DMS114 treated with DMSO at 0.1 percent for 48 hours (cell line): ENCODE measurements at regions not wholly inside any gene's neighbourhood (a gene's known extent, or its start where the extent isn't known, plus 50 kb on each side); places are given as distances from the start of the nearest gene placed in this dataset.

Experiments
- DNase-seq: peaks from one replicate; lab custom pipeline; 2025; ENCODE audit not compliant: unreplicated experiment; lab: John Stamatoyannopoulos, UW

DNA sequence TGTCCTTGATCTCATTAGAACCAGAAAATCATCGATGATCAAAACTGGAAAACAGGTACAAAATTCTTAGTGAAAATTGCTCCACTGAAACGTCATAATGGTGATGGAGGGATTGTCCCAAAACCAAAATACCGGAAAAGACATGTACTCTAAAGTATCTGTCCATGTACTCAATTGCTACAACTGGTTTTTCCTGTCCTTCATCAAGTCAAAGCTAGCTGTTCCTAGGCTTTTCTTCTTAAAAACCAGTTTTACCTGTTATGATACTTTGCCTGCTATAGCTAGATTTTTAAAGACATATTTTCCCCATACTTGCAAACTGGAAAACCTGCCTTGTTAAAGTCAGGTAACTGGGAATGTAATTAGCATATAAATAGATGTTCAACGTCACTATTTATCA, 50.5 kb upstream of the LRRC1 start:
- no peak for DNase-seq

DNA sequence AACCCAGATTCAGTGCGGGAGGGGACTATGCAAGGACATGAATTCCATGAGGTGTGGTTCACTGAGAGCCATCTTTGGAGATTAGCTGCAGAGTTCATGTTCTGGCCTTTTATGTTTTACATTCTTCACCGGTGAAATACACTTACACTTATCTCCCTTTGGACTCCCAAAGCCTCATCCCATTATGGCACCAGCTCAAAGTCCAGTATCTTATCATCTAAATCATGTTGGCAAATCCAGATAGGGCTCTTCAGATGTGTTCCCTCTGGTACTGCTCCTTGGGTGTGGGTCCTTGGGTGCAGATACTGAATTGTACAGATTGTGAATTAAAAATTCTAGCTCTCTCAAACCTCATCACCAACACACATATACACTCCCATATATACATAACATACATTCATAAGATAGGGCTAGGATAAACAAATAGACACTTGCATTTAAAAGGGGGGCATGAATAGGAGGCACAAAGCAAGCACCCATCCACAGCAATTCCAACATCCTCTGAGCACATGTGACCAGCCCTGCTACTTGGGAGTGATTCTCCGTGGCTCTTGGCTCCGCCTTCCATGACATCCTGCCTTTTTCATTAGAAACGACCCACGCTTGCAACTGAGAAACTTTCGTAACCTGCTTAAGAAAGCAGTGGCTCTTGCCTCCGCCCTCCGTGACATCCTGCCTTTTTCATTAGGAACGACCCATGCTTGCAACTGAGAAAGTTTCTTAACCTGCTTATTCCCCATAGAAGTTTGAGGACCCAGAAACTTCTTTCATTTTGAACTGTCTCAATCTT, 53.6 kb upstream of the LRRC1 start:
- no peak for DNase-seq

DNA sequence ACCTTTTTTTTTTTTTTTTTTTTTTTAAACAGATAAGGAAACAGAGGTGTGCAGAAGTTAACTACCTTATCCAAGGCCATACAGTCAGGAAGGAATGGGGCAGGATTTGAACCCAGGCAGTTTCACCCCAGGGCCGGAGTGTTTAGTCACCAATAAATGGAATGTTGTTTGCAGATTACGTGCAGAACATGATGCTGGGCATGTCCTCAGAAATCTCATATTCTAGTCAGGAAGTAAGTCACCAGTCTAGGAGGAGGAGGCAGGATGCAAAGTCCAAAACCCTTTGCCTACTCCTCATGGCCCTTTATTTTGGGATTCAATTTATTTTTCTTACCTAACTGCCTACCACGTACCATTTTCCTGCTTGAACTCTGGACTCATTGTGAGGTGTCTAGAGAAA, 57.1 kb upstream of the LRRC1 start:
- no peak for DNase-seq

DNA sequence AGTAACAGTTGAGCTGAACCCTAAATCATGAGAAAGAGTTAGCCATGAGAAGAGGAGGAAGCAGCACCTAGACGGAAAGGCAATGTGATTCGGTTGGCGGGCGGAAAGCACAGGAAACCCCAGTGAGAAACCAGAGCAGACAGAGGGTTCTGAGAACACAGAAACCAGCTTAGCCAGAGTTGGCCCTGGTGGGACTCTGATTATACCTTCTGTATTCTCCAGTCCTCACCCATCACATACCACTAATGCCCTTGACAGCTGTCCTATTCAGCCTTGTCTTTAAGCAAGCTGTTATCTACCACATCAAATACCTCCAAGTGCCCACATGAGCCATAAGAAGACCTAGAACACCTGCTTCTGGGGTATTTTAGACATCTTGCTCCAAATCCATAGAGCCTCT, 58.9 kb upstream of the LRRC1 start:
- DNase-seq, result no peak

DNA sequence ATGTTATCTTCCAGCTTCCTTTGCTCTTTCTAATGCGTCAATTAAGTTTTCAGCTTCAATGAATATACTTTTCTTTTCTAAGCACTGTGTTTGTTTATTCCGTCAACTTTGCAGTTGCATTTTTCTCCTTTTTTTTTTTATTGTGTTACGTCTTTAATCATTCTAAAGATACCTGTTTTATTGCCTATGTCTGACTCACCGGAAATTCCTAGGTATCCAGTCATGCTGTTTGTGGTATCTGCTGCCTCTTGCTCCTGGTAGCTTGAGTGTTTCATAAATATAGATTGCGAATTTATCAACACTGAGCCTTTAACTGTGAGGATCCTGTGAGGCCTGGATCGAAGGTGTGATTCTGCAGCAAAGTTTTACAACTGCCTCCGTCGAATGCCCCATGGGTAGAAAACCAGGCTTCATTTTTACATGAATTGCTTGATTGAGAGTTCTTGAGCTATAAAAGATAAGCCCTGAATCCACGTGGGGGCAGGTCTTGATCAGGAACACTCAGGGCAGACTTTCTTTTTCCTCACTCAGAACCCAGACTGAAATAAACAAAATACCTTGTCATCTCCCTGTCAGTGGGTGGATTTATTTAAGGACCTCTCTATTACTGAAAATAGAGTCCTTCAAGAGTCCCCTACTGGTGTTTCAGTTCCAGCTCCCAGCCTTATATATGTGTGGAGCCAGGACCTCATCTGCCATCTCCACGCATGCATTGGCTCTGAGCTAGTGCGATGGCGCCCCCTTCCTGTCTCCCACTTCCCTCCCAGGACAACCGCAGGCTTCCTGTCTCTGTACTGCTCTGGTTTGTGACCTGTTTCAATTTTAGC, 60.1 kb upstream of the LRRC1 start:
- no peak for DNase-seq

DNA sequence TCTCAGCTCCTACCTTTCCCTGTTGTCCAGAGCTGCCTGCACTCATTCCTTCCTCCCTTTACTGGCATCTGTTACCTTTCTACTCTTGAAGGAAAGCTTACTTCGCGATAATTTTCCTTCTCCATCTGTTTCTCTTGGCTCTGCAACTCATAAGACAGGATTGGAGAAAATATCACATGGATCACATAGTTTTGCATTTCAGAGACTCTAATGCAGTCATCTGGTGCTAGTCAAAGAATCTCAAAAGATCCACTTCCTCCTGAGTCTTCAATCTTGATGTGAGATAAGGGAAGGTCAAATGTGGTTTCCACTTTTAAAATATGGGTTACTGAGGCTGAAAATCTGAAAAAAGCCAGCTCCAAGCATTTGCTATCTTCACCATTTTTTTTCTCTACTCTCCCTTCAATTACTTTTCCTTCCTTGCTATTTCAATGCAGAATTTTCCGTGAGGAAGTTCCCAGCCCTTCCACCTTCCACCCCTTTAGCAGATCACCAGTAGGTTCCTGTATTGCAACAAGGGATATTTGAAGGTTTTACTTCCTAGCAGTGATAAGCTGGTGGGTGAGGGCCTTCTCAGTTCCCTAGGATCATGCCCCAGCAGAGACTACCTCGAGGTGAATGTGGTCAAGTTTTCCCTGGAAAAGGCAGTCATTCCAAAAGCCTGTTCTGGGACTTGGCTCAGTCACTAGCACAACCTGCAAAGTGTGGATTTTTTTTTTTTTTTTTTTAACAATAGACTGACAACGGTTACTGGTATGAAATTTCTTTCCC, 62.8 kb upstream of the LRRC1 start:
- no peak for DNase-seq

DNA sequence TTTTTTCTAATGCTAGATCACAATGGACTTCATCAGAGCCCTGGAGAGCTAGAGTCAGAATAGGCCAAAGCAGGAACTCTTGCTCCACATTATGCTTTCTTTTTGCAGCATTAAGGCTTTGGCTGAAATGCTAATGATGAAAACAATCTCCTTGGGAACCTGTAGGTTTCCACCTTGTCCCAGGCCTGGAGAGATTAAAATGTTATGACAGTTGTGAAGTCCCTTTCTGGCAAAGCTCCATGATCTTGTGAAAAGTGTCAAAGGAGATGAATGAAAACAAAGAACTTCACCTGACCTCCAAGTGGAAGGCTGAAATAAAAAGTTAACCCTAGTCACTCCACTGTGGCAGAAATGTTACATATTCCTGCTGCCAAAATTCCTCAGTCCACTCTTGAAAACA, 64.0 kb upstream of the LRRC1 start:
- DNase-seq, result no peak

DNA sequence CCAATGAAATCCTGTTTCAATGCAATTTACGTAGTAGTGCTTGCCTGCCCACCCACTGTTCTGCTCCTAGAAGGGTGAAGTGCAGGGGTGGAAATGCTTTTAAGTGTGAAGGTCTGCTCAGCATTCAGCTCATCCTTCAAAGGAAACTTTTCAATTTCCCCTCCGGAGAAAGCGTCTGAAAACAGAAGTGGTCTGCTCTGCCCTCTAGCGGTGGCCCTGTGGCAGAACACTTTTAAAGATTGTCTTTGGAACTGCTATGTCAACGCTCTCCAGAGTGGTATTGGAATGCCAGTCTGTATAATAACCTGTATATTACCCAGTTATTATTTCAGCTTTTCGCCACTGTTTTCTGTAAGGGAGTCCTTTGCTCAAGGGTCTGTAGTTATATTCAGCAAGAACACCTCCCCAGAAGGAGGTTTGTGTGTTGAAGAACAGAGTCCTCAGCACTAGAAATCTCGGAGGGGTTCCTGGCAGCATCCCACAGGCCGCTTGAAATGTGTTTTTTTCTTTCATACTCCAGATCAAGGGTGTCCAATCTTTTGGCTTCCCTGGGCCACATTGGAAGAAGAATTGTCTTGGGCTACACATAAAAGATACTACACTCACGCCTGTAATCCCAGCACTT, 63.1 kb upstream of the KLHL31 start:
- peak; percentile 70 for DNase-seq

DNA sequence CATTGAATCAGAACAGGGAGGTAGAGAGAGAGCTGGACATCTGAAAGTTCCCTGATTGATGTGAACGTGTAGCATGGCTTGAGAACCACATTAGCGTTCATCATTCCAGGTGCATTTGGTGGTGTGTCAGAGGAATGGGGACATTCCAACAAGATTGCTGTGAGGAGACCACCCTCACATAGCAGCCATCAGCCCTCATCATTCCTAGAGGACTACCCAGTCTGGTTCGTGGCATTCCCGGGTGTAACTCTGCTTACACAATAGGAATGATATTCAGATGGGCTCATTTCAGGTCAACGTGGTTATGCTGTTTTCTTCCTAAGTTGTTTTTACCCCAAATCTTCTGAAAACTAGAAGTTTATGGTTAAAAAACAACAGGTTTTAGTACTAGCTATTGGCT, 62.2 kb upstream of the KLHL31 start:
- DNase-seq, result no peak

DNA sequence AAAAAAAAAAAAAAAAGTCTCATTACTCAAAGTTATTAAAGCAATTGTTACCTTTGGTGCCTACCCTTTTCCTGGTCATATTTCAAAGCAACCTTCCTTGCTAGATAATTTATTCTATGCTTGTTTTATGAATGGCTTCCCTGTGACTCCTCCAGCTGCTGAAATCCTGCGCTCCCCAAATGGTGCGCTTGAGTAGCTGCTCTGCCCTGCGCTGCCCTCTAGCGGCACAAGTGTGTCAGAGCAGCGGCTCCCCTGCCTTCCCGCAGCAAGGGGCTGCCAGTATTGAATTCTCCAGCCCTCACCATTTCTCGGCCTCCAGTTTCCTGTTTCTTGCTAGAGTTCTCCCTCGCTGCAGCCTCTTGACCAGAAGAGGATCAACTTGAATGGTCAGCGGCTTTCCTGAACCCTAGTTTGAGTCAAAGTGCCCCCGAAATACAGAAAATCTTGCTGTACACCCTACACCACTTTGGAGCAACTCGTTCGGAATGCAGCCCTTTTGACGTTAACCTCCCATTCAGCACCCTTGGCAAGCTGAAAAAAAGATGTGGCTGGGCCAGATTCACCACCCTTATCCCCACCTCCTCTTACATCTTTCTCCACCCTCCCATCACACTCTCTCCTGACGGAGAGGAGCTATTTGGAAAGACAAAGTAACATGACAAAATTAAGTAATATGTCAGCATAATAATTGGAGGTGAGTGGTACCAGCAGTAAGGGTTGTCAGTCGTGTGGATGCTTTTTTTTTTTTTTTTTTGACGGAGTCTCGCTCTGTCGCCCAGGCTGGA, 60.4 kb upstream of the KLHL31 start:
- peak; percentile 79 for DNase-seq

DNA sequence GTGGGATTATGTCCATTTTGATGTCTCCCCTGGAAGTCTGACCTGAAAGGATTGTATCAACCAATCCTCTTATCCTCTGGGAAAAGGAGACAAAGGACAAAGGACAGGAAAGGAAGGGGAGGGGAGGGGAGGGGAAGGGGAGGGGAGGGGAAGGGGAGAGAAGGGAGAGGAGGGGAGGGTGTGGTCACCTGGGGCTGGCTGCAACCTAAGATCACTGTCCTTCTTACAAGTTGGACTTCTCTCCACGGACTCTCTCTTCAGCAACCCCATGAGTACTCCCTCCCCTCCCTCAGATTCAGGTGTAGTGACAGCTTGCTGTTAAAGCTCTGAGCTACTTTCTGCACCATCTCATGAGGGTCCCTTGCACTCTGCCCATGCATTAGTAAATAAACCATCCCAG, 58.9 kb upstream of the KLHL31 start:
- no peak for DNase-seq

DNA sequence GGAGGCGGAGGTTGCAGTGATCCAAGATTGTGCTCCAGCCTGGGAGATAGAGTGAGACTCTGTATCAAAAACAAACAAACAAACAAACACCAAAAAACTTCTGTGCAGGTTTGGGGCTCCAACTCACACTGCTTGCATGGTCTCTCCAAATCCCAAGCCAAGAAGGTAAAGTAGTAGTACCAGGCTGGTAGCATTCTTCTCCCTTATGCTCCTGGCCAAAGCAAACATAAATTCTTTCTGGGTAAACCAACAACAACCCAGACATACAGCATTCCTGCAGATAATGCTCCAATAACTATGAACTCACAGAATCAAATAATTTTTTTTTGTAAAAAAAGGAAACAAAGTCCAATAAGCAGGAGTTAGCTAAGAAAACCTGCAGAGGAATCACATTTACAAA, 57.8 kb upstream of the KLHL31 start:
- DNase-seq, result no peak

DNA sequence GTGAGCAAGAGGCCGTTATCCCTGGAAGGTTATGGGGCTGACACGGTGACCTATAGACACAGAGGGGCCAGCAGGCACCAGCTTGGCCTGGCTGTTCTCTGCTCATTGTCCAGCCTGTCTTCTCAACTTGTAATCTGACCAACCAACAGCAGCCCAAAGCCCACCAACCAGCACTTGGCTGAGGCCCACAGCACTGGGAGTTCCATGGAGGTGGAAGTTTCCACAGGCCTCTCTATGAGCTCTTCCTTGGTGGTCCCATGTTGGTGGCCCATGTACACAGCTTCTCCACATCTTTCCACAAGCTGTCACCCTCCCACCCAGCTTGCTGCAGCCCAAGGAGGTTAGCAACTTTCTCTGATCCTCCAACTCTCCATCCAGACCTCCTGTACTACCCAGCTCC, 56.2 kb upstream of the KLHL31 start:
- no peak for DNase-seq

DNA sequence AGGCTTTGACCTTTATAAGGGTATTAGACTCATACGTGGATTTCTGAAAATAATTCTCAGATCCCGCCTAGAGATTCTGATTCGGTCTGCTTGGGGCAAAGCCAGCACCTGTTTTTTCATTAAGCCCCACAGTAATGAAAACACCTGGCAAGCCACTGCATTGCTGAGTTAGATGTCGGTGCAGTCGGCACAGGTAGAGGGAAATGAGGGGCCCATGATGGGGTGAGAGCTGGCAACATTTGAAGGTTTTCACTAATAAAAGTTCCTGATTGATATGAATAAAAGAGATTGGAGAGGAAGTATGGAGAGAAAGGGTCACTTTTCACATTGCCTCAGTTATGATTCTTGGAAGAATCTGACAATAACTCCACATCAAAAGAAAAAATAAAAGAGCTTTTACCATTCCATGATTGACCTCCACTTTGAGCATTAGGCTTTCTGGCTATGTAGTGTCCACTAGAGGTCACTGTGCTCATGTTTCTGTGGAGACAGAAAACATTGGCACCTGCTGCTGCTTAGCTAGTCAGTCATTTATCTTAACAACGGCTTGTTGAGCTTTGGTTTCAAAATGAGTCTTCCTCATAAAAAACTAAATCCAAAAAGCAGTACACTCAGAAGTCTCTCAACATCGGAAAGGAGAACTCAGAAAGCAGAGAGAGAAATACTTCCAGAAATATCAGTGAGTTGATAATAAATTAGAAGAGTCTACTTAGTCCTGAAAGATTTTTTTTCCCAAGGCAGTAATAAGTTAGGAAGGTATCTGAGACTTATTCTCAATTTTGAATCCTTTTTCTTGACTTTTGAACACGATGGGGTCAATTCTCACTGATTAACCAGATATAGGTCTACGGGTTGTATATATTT, 53.3 kb upstream of the KLHL31 start:
- peak; percentile 73 for DNase-seq

DNA sequence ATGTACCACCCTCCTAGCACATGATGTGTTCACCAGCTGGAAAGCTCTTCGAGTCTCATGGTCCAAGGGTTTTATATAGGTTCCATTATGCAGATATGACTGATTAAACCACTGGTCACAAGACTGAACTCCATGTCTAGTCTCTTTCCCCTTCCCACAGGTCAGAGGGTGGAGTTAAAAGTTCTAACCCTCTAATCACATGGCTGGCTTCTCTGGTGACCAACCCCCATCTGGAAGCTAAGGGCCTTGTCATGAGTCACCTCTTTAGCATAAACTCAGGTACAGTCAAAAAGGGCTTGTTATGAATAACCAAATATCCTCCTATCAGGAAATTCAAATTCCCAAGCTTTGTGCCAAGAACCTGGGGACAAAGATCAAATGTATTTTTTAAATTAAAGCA, 52.0 kb upstream of the KLHL31 start:
- no peak for DNase-seq

DNA sequence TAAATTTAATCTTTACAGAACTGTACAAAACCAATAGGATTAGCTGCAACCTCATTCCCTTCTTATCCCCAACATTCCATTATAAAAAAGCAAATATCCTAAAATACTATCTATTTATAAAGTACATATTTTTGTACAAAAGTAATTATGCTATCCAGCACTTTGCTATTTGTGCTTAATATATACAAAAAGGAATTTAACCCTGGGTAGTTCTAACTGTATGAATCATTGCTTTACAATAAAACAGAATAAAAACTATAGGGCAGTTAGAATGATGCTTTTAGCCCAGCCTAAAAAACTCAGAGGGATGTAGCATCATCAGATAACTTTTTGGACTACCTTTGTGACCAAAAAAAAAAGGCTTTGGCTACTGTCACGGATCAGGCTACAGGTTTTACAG, 49.9 kb upstream of the KLHL31 start:
- no peak for DNase-seq
